ENCODE measurements at regions not wholly inside any gene's neighbourhood (a gene's known extent, or its start where the extent isn't known, plus 50 kb on each side); places are given as distances from the start of the nearest gene placed in this dataset.

- no peak overlapping the region for H3K4me3 ChIP-seq (ENCODE audit: low read length in 3 of 3)
- no peaks in the 10 kb centered on the region for H3K36me3 ChIP-seq (ENCODE audit: control insufficient read depth in 2 of 3, insufficient read depth in 3 of 3, low read length in 3 of 3)
- H3K27ac ChIP-seq (ENCODE audit: low read depth in 2 of 2, low read length in 2 of 2): peak overlapping the region in 1 of 2 donors; percentile 15
- no peak overlapping the region for H3K9ac ChIP-seq (ENCODE audit: low read length in 3 of 3)
- intact Hi-C loops (cut with DNase I): no loop called here
- DNase-seq (no peak), FAIRE-seq (peak; percentile 77)
- TF ChIP-seq, protein P1, sequence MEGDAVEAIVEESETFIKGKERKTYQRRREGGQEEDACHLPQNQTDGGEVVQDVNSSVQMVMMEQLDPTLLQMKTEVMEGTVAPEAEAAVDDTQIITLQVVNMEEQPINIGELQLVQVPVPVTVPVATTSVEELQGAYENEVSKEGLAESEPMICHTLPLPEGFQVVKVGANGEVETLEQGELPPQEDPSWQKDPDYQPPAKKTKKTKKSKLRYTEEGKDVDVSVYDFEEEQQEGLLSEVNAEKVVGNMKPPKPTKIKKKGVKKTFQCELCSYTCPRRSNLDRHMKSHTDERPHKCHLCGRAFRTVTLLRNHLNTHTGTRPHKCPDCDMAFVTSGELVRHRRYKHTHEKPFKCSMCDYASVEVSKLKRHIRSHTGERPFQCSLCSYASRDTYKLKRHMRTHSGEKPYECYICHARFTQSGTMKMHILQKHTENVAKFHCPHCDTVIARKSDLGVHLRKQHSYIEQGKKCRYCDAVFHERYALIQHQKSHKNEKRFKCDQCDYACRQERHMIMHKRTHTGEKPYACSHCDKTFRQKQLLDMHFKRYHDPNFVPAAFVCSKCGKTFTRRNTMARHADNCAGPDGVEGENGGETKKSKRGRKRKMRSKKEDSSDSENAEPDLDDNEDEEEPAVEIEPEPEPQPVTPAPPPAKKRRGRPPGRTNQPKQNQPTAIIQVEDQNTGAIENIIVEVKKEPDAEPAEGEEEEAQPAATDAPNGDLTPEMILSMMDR (IDR thresholded peaks at IDR 0.05; ENCODE audit: borderline replicate concordance, extremely low read depth, insufficient read depth): no peak
- H3K4me1 ChIP-seq (ENCODE audit: control insufficient read depth in 2 of 3, insufficient read depth in 2 of 3, low read depth in 1 of 3, low read length in 3 of 3): peaks cover 0 to 4% (median 2%) of the 10 kb centered on the region in 3 donors
- H3K27me3 ChIP-seq (ENCODE audit: control insufficient read depth, insufficient read depth, low read length): no peaks in the 10 kb centered on the region
- no peaks in the 10 kb centered on the region for H3K9me3 ChIP-seq (ENCODE audit: control insufficient read depth in 2 of 3, insufficient read depth in 1 of 3, low read length in 3 of 3)
Observed at GRCh38 chr2:235230821-235231601, 262.8 kb upstream of the AGAP1 start.

DNA sequence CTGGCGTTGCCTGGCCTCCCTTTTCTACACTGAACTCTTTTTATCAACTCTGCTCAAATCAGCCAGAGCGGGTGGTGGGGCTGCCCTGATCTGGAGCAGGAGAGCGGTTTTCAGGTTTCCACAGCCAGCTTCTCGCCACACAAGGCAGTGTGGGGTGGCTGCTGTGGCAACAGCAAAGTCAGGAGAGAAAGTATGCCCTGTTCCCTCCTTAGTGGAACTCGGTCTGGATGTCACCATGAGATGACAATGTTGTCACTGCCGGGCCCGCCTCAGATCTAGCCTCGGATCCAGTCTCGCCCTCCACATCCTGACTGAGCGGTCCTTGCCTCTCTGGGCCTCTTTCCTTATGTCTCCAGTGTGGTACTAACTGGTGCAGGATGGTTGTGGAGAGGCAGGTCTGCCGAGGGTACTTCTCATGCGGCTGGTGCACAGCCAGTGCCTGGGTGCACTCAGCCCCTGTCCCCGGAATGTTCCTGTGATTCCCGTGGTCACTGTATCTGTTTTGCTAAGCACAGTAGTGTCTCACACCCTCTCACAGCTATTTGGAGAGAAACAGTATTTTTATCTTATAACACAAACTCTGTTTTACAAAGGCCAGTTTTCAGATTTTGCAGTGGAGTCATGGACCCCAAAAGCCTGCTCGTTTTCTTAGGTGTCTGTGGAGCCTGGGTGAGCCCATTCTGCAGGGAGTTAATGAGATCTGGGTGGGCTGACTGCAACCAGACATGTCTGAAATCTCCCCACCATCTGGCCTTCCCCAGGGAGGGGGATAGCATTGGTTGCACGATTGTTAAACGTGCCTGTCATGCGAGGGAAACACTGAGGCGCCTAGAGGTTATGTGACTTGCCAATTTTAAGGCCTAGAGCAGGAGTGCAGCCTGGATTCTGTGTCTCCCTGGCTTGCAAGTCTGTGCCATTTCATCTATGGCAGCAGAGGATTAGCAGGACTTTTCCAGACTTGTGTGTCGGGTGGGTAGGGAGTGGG lies 261.1 kb upstream of the AGAP1 start:
- H3K9me3 ChIP-seq (ENCODE audit: control insufficient read depth in 2 of 3, insufficient read depth in 1 of 3, low read length in 3 of 3): no peaks in the 10 kb centered on the region
- TF ChIP-seq, protein P1 (IDR thresholded peaks at IDR 0.05; ENCODE audit: borderline replicate concordance, extremely low read depth, insufficient read depth): no peak
- peaks cover 0 to 4% (median 2%) of the 10 kb centered on the region in 3 donors for H3K4me1 ChIP-seq (ENCODE audit: control insufficient read depth in 2 of 3, insufficient read depth in 2 of 3, low read depth in 1 of 3, low read length in 3 of 3)
- no peak overlapping the region for H3K4me3 ChIP-seq (ENCODE audit: low read length in 3 of 3)
- no peak for FAIRE-seq
- H3K9ac ChIP-seq (ENCODE audit: low read length in 3 of 3): no peak overlapping the region
- no peaks in the 10 kb centered on the region for H3K36me3 ChIP-seq (ENCODE audit: control insufficient read depth in 2 of 3, insufficient read depth in 3 of 3, low read length in 3 of 3)
- H3K27me3 ChIP-seq (ENCODE audit: control insufficient read depth, insufficient read depth, low read length): no peaks in the 10 kb centered on the region
- intact Hi-C loops (cut with DNase I): no loop called here
- H3K27ac ChIP-seq (ENCODE audit: low read depth in 2 of 2, low read length in 2 of 2): no peak overlapping the region
- no peak for DNase-seq

DNA sequence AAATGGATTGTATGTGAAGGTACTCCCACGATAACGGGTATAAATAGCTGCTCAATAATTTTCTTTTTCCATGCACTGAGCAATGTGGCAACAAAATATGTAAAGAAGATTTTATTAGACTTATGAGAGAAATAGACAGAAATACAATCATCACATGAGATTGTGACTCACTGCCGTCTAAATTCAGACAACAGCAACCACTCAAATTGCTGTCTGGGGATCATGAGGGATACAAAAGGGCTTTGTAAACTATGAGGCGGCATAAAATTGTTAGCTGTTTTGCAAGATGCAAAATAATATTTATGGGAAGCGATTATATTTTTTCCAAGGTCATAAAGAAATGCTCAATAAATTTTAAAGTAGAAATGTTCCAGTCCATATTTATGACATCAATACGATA lies 259.1 kb upstream of the AGAP1 start:
- no peak overlapping the region for H3K9ac ChIP-seq (ENCODE audit: low read length in 3 of 3)
- DNase-seq: peak in 2 of 5 donors; percentile 19 to 51

More for the DNA sequence above, 259.1 kb upstream of the AGAP1 start:
- TF ChIP-seq, protein P1 (IDR thresholded peaks at IDR 0.05; ENCODE audit: borderline replicate concordance, extremely low read depth, insufficient read depth): no peak
- no peaks in the 10 kb centered on the region for H3K27me3 ChIP-seq (ENCODE audit: control insufficient read depth, insufficient read depth, low read length)
- no peak overlapping the region for H3K4me3 ChIP-seq (ENCODE audit: low read length in 3 of 3)
- H3K4me1 ChIP-seq (ENCODE audit: control insufficient read depth in 2 of 3, insufficient read depth in 2 of 3, low read depth in 1 of 3, low read length in 3 of 3): peaks cover 0 to 4% (median 2%) of the 10 kb centered on the region in 3 donors
- no peak overlapping the region for H3K27ac ChIP-seq (ENCODE audit: low read depth in 2 of 2, low read length in 2 of 2)
- FAIRE-seq: peak; percentile 32
- intact Hi-C loops (cut with DNase I): no loop called here
- no peaks in the 10 kb centered on the region for H3K9me3 ChIP-seq (ENCODE audit: control insufficient read depth in 2 of 3, insufficient read depth in 1 of 3, low read length in 3 of 3)
- H3K36me3 ChIP-seq (ENCODE audit: control insufficient read depth in 2 of 3, insufficient read depth in 3 of 3, low read length in 3 of 3): no peaks in the 10 kb centered on the region
